Epithelial cell of proximal tubule (primary cell): ENCODE measurements at regions not wholly inside any gene's neighbourhood (a gene's known extent, or its start where the extent isn't known, plus 50 kb on each side); places are given as distances from the start of the nearest gene placed in this dataset.

Experiments used
- DNase-seq: peaks from one replicate; pipeline ENCODE4 v3.0.0-alpha.2; 2011; ENCODE audit warnings: low read depth
- H3K4me3 ChIP-seq: 2 replicates; pipeline ENCODE4 v1.5.1; 2011; ENCODE audit warnings: low read depth, mild to moderate bottlenecking, low read length
- CTCF ChIP-seq: conservative IDR thresholded peaks from 2 replicates; pipeline ENCODE4 v1.5.1; 2012; ENCODE audit warnings: low read depth, mild to moderate bottlenecking, low read length

- no peak for DNase-seq
- no peak overlapping the region for H3K4me3 ChIP-seq
- no peak for TF ChIP-seq CTCF
Measured at GRCh38 chr13:59301174-59301567, 862.6 kb downstream of the DIAPH3 start.

GRCh38 chr13:59303433-59303832, 860.3 kb downstream of the DIAPH3 start:
- no peak overlapping the region for H3K4me3 ChIP-seq
- no peak for TF ChIP-seq CTCF
- DNase-seq, result no peak

GRCh38 chr13:59304596-59304995, 859.1 kb downstream of the DIAPH3 start:
- DNase-seq, result no peak
- TF ChIP-seq CTCF, result no peak
- no peak overlapping the region for H3K4me3 ChIP-seq

- H3K4me3 ChIP-seq, result no peak overlapping the region
- TF ChIP-seq CTCF, result no peak
- DNase-seq, result no peak
Measured at GRCh38 chr13:59305896-59306295, 857.8 kb downstream of the DIAPH3 start.

- H3K4me3 ChIP-seq, result no peak overlapping the region
- no peak for DNase-seq
- TF ChIP-seq CTCF, result no peak
Measured at GRCh38 chr13:59312776-59313175, 851.0 kb downstream of the DIAPH3 start.

- no peak for DNase-seq
- TF ChIP-seq CTCF, result peak; percentile 82
- no peak overlapping the region for H3K4me3 ChIP-seq
Measured at GRCh38 chr13:59318320-59318930, 845.3 kb downstream of the DIAPH3 start.

GRCh38 chr13:59319276-59319675, 844.5 kb downstream of the DIAPH3 start:
- no peak for TF ChIP-seq CTCF
- H3K4me3 ChIP-seq, result no peak overlapping the region
- DNase-seq, result no peak
